HCT116 (cell line): ENCODE measurements at regions not wholly inside any gene's neighbourhood (a gene's known extent, or its start where the extent isn't known, plus 50 kb on each side); places are given as distances from the start of the nearest gene placed in this dataset.

Experiments
- ATAC-seq: fragments of 200-7000 bp; cut with Tn5 transposase; 2 replicates; pipeline ENCODE4 v1.9.1; 2020; ENCODE audit warnings: mild to moderate bottlenecking, moderate library complexity
- BruUV-seq: library from RNA; stranded (reverse); fragments of 400-500 nt; replicated peaks from 2 replicates; lab custom pipeline; 2021; lab: Mats Ljungman, UMichigan
- CTCF ChIA-PET: fragments of 300-600 bp; sonication (Branson Sonifier 250); formaldehyde crosslinking; loops from one replicate; lab custom pipeline; 2021; ENCODE audit warnings: antibody characterized with exemption; lab: Charles Lee
- POLR2A ChIA-PET: fragments of 300-600, 350-600 bp; sonication (Branson Sonifier 250); formaldehyde crosslinking; loops from one replicate; lab custom pipeline; 2021; ENCODE audit warnings: antibody characterized with exemption; lab: Charles Lee
- RAD21 ChIA-PET, 2 experiments: fragments of 300-600 bp; sonication (Branson Sonifier 250); formaldehyde crosslinking; loops; one replicate each; lab custom pipeline; 2023; ENCODE audit warnings: low total read pairs in 2 of 2; ENCODE audit not compliant: uncharacterized antibody in 2 of 2, unreplicated experiment in 2 of 2, low non-redundant PET in 1 of 2; lab: Charles Lee
- DNase-seq: peaks from one replicate; pipeline ENCODE4 v3.0.0-alpha.2; 2010; ENCODE audit warnings: low read depth, low spot score
- H2AFZ ChIP-seq: fragments of 200-600 bp; shearing (Covaris generic), sonication (generic); 2 replicates; pipeline ENCODE4 v1.6.1; 2017; ENCODE audit warnings: low read depth, mixed run types, mixed read lengths, antibody characterized with exemption, low read length; ENCODE audit not compliant: poor library complexity, severe bottlenecking
- H3K27ac ChIP-seq: 2 replicates; pipeline ENCODE4 v1.5.1; 2012; ENCODE audit warnings: low read depth, low read length
- H3K27me3 ChIP-seq: fragments of 200-600 bp; sonication (generic); 2 replicates; pipeline ENCODE4 v1.6.1; 2016; ENCODE audit warnings: mixed run types, low read length, mixed read lengths; ENCODE audit not compliant: insufficient read depth
- H3K36me3 ChIP-seq, 2 experiments: fragments of 200-500 bp in 1 of 2; fragments of 200-600 bp in 1 of 2; sonication (Bioruptor generic) in 1 of 2; sonication (generic) in 1 of 2; 2 replicates each; pipeline versions ENCODE4 v1.5.1 to v1.6.1; 2014 to 2016; ENCODE audit warnings: low read length in 2 of 2, inconsistent platforms in 1 of 2, mixed read lengths in 1 of 2, mixed run types in 1 of 2; ENCODE audit not compliant: insufficient read depth in 2 of 2, control insufficient read depth in 1 of 2
- H3K4me1 ChIP-seq, 2 experiments: fragments of 200-600 bp in 1 of 2; sonication (generic) in 1 of 2; 2 replicates each; pipeline versions ENCODE4 v1.5.1 to v1.6.1; 2012 to 2017; ENCODE audit warnings: low read length in 2 of 2, inconsistent platforms in 1 of 2, mild to moderate bottlenecking in 1 of 2, mixed read lengths in 1 of 2, mixed run types in 1 of 2, moderate library complexity in 1 of 2; ENCODE audit not compliant: insufficient read depth in 2 of 2, control insufficient read depth in 1 of 2
- H3K4me2 ChIP-seq: fragments of 200-600 bp; sonication (generic); 2 replicates; pipeline ENCODE4 v1.6.1; 2017; ENCODE audit warnings: mixed run types, low read length, mixed read lengths
- H3K4me3 ChIP-seq, 2 experiments: fragments of 200-600 bp in 1 of 2; sonication (generic) in 1 of 2; replicated peaks in 1 of 2; 2 replicates each; pipeline ENCODE4 v1.5.1; 2011 to 2016; ENCODE audit warnings: low read length in 2 of 2, control low read depth in 1 of 2, low read depth in 1 of 2, mild to moderate bottlenecking in 1 of 2, mixed read lengths in 1 of 2, mixed run types in 1 of 2
- H3K79me2 ChIP-seq: fragments of 200-600 bp; sonication (generic); 2 replicates; pipeline ENCODE4 v1.6.1; 2017; ENCODE audit warnings: mild to moderate bottlenecking, mixed run types, low read length, moderate library complexity, mixed read lengths; ENCODE audit not compliant: insufficient read depth
- H3K9ac ChIP-seq: fragments of 200-600 bp; sonication (generic); 2 replicates; pipeline ENCODE4 v1.6.1; 2016; ENCODE audit warnings: low read length, mixed read lengths
- H3K9me2 ChIP-seq: fragments of 200-600 bp; sonication (generic), shearing (Covaris generic); 2 replicates; pipeline ENCODE4 v1.6.1; 2017; ENCODE audit warnings: mixed run types, mild to moderate bottlenecking, moderate library complexity; ENCODE audit not compliant: insufficient read depth
- H3K9me3 ChIP-seq, 2 experiments: fragments of 200-500 bp in 1 of 2; fragments of 200-600 bp in 1 of 2; sonication (Bioruptor generic) in 1 of 2; sonication (generic) in 1 of 2; 2 replicates each; pipeline ENCODE4 v1.6.1; 2014 to 2017; ENCODE audit warnings: low read length in 2 of 2, mixed read lengths in 2 of 2, inconsistent platforms in 1 of 2, low read depth in 1 of 2, mild to moderate bottlenecking in 1 of 2, mixed run types in 1 of 2, moderate library complexity in 1 of 2; ENCODE audit not compliant: control insufficient read depth in 1 of 2, insufficient read depth in 1 of 2
- H4K20me1 ChIP-seq: fragments of 200-600 bp; sonication (generic), shearing (Covaris generic); 2 replicates; pipeline ENCODE4 v1.6.1; 2017; ENCODE audit warnings: mixed run types, mild to moderate bottlenecking, moderate library complexity; ENCODE audit not compliant: insufficient read depth
- CEBPB ChIP-seq: IDR thresholded peaks from 2 replicates; pipeline ENCODE4 v1.6.1; 2012; ENCODE audit warnings: low read depth
- EZH2 ChIP-seq: fragments of 200-600 bp; sonication (generic); IDR thresholded peaks from 2 replicates; pipeline ENCODE4 v1.6.1; 2017; ENCODE audit warnings: antibody characterized with exemption, mixed run types
- EZH2phosphoT487 ChIP-seq: fragments of 200-600 bp; IDR thresholded peaks from 2 replicates; pipeline ENCODE4 v1.6.1; 2018; ENCODE audit warnings: antibody characterized with exemption, borderline replicate concordance
- POLR2AphosphoS5 ChIP-seq: IDR thresholded peaks from 2 replicates; pipeline ENCODE4 v1.6.1; 2011; ENCODE audit warnings: mild to moderate bottlenecking, low read depth, low read length, moderate library complexity
- SIN3A ChIP-seq: IDR thresholded peaks from 2 replicates; pipeline ENCODE4 v1.6.1; 2012; ENCODE audit warnings: low read depth
- SRF ChIP-seq: IDR thresholded peaks from 2 replicates; pipeline ENCODE4 v1.6.1; 2012; ENCODE audit warnings: low read depth
- intact Hi-C: fragments of 100-400 bp; cut with micrococcal nuclease; formaldehyde crosslinking; loops from 2 replicates; pipeline ENCODE4 v1.10.0; 2022
- TF ChIP-seq, protein P1 (sequence below): IDR thresholded peaks from 2 replicates; pipeline ENCODE4 v1.6.1; 2012; ENCODE audit warnings: low read depth

DNA sequence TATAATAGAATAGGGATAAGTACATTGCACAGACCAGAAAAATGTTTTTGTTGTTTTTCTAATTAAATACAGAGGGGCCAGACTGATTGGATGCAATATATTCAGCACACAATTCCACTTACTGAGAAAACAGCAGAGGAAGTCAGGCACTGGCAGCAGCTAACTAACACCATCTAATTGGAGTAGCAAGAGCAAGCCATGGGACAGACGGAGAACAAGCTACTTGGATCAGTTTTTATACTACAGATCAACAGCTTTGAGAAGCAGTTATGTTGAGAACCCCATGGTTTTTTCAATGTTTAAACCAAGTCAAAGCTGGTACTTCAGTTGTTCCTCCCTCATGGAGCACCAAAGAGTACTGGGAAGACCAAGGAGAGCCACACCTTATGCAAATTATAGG is 1249.4 kb downstream of the LRFN5 start (continued):
- TF ChIP-seq, protein P1, sequence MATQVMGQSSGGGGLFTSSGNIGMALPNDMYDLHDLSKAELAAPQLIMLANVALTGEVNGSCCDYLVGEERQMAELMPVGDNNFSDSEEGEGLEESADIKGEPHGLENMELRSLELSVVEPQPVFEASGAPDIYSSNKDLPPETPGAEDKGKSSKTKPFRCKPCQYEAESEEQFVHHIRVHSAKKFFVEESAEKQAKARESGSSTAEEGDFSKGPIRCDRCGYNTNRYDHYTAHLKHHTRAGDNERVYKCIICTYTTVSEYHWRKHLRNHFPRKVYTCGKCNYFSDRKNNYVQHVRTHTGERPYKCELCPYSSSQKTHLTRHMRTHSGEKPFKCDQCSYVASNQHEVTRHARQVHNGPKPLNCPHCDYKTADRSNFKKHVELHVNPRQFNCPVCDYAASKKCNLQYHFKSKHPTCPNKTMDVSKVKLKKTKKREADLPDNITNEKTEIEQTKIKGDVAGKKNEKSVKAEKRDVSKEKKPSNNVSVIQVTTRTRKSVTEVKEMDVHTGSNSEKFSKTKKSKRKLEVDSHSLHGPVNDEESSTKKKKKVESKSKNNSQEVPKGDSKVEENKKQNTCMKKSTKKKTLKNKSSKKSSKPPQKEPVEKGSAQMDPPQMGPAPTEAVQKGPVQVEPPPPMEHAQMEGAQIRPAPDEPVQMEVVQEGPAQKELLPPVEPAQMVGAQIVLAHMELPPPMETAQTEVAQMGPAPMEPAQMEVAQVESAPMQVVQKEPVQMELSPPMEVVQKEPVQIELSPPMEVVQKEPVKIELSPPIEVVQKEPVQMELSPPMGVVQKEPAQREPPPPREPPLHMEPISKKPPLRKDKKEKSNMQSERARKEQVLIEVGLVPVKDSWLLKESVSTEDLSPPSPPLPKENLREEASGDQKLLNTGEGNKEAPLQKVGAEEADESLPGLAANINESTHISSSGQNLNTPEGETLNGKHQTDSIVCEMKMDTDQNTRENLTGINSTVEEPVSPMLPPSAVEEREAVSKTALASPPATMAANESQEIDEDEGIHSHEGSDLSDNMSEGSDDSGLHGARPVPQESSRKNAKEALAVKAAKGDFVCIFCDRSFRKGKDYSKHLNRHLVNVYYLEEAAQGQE, result no peak
- TF ChIP-seq POLR2AphosphoS5 (no peak), CEBPB (no peak)

DNA sequence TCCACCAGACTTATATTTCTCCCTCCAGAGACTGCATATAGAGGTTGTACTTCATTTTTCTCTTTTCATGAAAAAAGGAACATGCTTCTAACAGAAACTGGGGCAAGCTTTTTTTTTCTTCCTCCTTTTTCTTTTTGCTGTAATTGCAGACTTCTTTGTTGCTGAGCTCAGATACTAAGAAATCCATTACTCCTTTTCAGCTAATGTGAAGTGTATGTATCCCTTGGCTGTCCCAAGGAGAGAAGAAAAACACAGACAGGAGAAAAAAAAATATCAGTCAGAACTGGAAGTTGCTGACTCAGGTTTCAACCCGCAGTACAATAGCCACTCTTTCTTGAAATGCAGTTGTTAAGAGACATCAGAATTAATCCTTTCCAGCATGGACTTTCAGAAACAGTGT is 1248.4 kb downstream of the LRFN5 start:
- H3K4me1 ChIP-seq, result no peaks in the 10 kb centered on the region
- no peak overlapping the region for H3K4me2 ChIP-seq
- no peaks in the 10 kb centered on the region for H3K36me3 ChIP-seq
- no peak for DNase-seq
- ChIA-PET CTCF (no interaction called here), POLR2A (no interaction called here), RAD21 (no interaction called here)
- no peaks in the 10 kb centered on the region for H3K79me2 ChIP-seq
- H3K27ac ChIP-seq, result no peak overlapping the region
- H2AFZ ChIP-seq, result no peak overlapping the region
- intact Hi-C loops, result no loop called here
- no peaks in the 10 kb centered on the region; a peak in 1 of 4 replicates for H3K9me3 ChIP-seq
- ATAC-seq, result no peak
- BruUV-seq, result no TSS peak
- H3K9ac ChIP-seq, result no peak overlapping the region
- no peaks in the 10 kb centered on the region for H4K20me1 ChIP-seq
- no peak for TF ChIP-seq EZH2phosphoT487
- H3K4me3 ChIP-seq, result no peak overlapping the region
- H3K9me2 ChIP-seq, result no peaks in the 10 kb centered on the region
- no peaks in the 10 kb centered on the region for H3K27me3 ChIP-seq

DNA sequence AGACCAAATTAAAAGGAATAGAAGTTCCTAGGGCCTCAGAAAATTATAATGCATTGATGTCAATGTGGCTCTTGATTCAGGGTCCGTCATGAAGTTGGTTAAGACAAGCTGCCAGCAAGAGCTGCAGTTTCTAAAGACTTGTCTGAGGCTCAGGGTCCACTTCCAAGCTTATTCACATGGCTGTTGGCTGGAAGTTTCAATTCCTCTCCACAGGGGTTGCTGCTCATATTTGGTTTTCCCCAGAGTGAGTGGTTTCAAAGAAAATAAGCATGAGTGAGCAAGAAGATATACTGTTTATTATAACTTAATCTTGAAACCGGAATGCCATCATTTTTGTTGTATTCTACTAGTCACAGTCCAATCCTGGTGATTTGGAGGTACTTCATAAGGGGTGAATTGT is 1247.4 kb downstream of the LRFN5 start:
- RAD21 ChIA-PET, result no interaction called here
- Histone ChIP-seq H3K27ac (no peak overlapping the region), H3K4me2 (no peak overlapping the region), H3K4me1 (no peaks in the 10 kb centered on the region)
- TF ChIP-seq SIN3A (no peak), EZH2 (no peak), CEBPB (no peak), EZH2phosphoT487 (no peak), SRF (no peak)
- TF ChIP-seq, all 23 proteins: peak for 0
- BruUV-seq, result no TSS peak
- no peaks in the 10 kb centered on the region for H3K27me3 ChIP-seq
- ChIA-PET POLR2A (no interaction called here), CTCF (no interaction called here)
- H2AFZ ChIP-seq, result no peak overlapping the region
- no peaks in the 10 kb centered on the region for H3K9me2 ChIP-seq
- H3K79me2 ChIP-seq, result no peaks in the 10 kb centered on the region
- DNase-seq, result no peak
- no peak overlapping the region for H3K9ac ChIP-seq
- no peaks in the 10 kb centered on the region; a peak in 1 of 4 replicates for H3K9me3 ChIP-seq
- no peak overlapping the region for H3K4me3 ChIP-seq
- ATAC-seq, result no peak
- H4K20me1 ChIP-seq, result no peaks in the 10 kb centered on the region
- no peaks in the 10 kb centered on the region for H3K36me3 ChIP-seq
- intact Hi-C loops, result no loop called here
